22Rv1 (cell line): ENCODE measurements at regions not wholly inside any gene's neighbourhood (a gene's known extent, or its start where the extent isn't known, plus 50 kb on each side); places are given as distances from the start of the nearest gene placed in this dataset.
"Not testable (repeated sequence)": the region's sequence is repeated elsewhere in the genome, so short reads cannot be mapped to it uniquely, and the experiment has no call there.

Experiments
- CTCF ChIP-seq: fragments of 450-650 bp; IDR thresholded peaks from 2 replicates; pipeline ENCODE4 v1.5.1; 2017; ENCODE audit warnings: mild to moderate bottlenecking
- ZFX ChIP-seq: fragments of 450-650 bp; IDR thresholded peaks from 2 replicates; pipeline ENCODE4 v1.6.1; 2017; ENCODE audit warnings: antibody characterized with exemption, borderline replicate concordance

- TF ChIP-seq CTCF, ZFX: not testable (repeated sequence)
Observed at GRCh38 chr4:184965230-184966050, 52.9 kb upstream of the HELT start.
